ENCODE measurements at regions not wholly inside any gene's neighbourhood (a gene's known extent, or its start where the extent isn't known, plus 50 kb on each side); places are given as distances from the start of the nearest gene placed in this dataset.

DNA sequence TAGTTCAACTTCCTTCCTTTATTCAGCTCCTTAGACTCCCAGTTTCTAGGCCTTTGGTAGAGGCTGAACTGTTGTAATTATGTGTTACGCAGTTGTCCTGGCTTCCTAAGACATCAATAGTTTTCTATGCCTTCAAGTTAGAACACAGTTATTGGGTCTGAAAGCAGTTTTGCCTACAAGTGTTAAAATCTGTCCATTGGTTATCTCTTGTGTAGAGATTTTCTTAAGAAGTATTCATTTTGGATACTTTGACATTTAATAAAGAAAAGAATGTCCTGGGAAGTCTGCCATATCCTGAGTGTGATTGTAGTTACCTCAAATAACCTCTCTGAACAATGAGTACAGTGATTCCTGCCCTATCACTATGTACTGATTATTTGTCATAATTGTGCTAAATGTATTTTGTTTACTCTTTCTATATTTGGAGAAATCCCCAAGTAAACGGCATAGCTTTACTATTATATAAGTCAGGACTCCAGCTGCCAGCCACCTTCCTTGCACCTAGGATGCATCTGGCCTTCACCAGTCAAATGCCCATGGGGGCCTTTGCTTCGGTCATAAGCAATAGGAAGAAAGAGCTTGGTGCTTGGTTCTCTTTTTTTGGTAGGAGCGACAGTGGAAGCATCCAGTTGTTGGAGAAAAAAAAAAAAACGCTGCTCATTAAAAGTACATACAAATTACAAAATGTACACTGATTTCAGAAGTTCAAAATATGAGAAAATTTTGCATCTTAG, 449.5 kb upstream of the PKDCC start:
- TF ChIP-seq, protein P1, sequence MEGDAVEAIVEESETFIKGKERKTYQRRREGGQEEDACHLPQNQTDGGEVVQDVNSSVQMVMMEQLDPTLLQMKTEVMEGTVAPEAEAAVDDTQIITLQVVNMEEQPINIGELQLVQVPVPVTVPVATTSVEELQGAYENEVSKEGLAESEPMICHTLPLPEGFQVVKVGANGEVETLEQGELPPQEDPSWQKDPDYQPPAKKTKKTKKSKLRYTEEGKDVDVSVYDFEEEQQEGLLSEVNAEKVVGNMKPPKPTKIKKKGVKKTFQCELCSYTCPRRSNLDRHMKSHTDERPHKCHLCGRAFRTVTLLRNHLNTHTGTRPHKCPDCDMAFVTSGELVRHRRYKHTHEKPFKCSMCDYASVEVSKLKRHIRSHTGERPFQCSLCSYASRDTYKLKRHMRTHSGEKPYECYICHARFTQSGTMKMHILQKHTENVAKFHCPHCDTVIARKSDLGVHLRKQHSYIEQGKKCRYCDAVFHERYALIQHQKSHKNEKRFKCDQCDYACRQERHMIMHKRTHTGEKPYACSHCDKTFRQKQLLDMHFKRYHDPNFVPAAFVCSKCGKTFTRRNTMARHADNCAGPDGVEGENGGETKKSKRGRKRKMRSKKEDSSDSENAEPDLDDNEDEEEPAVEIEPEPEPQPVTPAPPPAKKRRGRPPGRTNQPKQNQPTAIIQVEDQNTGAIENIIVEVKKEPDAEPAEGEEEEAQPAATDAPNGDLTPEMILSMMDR (conservative IDR thresholded peaks at IDR 0.05; ENCODE audit: control insufficient read depth, insufficient read depth, low read depth, low read length): no peak
- peak; percentile 69 for DNase-seq (ENCODE audit: low read depth)

DNA sequence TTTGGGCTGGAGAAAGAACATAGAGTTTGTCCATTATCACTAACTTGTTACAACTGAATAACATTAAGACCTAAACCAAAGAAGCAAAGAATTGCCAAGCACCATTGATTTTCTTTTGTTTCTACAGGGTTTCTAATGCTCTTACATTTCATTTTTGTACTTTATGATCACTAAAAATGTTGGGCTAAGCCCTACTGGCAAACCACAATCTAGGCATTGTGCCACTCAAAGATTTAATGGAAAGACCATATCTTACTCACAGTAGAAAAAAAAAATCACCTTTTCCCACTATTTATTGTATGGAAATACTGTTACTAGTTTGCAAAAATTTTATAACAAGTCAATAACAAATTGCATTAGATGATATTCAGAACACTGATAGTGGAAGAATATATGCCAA, 447.4 kb upstream of the PKDCC start:
- TF ChIP-seq, protein P1 (conservative IDR thresholded peaks at IDR 0.05; ENCODE audit: control insufficient read depth, insufficient read depth, low read depth, low read length): no peak
- DNase-seq (ENCODE audit: low read depth): peak; percentile 39
- no peak overlapping the region for H3K4me3 ChIP-seq (ENCODE audit: control insufficient read depth, low read depth, low read length)

More for the DNA sequence above, 449.5 kb upstream of the PKDCC start:
- no peak overlapping the region for H3K4me3 ChIP-seq (ENCODE audit: control insufficient read depth, low read depth, low read length)

DNA sequence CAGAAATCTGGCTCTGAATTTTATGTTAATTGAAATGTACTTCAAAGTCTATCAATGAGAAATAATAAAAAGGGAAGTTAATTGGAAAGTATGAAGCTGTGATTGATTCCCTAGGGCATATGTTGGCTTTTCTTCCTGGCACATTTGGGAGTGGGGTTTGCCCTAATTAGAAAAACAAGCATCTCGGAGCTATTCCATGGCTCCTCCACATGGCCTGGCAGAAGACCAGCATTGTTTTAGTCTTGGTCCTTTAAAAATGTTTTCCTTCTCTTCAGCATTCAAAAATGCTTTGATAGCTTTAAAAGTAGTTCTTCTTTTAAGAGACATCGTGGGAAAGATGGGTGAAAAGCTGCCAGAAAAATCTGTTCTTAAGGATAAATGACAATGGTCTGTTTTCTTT, 445.5 kb upstream of the PKDCC start:
- TF ChIP-seq, protein P1 (conservative IDR thresholded peaks at IDR 0.05; ENCODE audit: control insufficient read depth, insufficient read depth, low read depth, low read length): no peak
- no peak overlapping the region for H3K4me3 ChIP-seq (ENCODE audit: control insufficient read depth, low read depth, low read length)
- no peak for DNase-seq (ENCODE audit: low read depth)

DNA sequence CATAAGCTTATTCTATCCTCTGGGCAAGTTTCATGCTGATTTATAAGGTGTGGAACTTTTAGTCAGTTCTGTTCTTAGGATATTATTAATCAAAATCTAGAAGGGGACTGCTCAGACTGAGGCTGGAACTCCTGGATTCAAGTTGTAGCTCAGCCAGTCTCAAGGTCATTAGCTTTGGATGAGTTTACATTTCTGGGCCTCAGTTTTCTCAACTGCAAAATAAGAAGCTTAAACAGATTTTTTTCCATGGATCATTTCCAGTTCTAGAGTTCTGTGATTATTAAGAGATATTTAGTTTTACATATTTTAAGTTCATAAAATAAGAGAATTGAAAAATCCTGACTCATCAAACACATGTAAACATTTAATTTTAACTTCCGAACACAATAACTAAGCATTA, 442.5 kb upstream of the PKDCC start:
- TF ChIP-seq, protein P1 (conservative IDR thresholded peaks at IDR 0.05; ENCODE audit: control insufficient read depth, insufficient read depth, low read depth, low read length): no peak
- no peak for DNase-seq (ENCODE audit: low read depth)
- H3K4me3 ChIP-seq (ENCODE audit: control insufficient read depth, low read depth, low read length): no peak overlapping the region

DNA sequence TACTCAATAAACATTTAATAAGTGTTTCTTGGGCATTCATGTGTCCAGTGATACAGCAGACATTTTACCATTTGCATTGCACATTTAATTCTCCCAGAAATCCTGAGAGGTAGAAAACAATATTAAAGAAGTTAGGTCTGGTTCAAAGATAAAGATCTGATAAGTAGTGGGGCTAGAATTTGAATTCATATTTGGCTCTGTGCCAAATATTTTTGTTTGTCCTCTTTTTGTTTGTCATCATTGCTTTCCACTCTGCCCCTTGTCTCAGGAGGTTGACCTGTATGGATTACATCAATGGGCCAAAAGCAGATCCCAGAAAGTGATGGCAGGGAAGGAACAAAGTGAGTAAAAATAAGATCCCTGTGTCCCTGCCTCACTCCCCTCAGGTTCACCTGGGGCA, 441.9 kb upstream of the PKDCC start:
- no peak overlapping the region for H3K4me3 ChIP-seq (ENCODE audit: control insufficient read depth, low read depth, low read length)
- DNase-seq (ENCODE audit: low read depth): no peak
- TF ChIP-seq, protein P1 (conservative IDR thresholded peaks at IDR 0.05; ENCODE audit: control insufficient read depth, insufficient read depth, low read depth, low read length): no peak

DNA sequence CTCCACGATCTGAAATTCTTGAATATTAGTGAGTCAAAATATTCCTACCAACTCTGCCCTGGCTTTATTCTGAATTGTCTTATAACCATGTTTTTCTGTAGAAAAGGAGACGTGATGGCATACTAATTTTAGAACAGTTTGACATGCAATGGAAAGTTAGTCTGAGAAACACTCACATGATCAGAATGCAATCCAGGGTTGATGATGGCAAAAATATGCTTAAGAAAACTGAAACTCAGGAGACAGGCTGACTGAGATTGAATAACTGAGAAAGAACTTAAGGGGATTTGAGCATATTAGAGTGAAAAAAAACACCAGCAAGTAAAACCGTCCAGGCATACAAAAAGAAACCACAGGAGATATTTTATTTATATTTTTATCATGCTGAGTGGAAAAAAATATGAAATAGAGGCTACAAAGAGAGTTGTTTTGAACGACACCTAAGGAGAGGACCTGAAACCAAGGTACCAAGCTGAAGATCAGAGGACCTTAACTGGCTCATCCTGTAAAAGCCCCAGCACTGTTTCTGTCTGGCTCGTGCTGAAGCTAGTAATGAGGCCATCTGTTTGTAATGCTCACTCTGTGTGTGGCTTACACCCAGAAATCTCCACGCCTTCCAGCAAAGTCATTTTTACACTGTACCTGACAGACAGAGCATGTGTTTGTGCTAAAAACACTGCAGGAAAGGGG, 437.2 kb upstream of the PKDCC start:
- no peak overlapping the region for H3K4me3 ChIP-seq (ENCODE audit: control insufficient read depth, low read depth, low read length)
- peak; percentile 66 for DNase-seq (ENCODE audit: low read depth)
- TF ChIP-seq, protein P1 (conservative IDR thresholded peaks at IDR 0.05; ENCODE audit: control insufficient read depth, insufficient read depth, low read depth, low read length): no peak

Data from fibroblast of mammary gland (primary cell).